Myocyte (in vitro differentiated cells): ENCODE measurements at regions not wholly inside any gene's neighbourhood (a gene's known extent, or its start where the extent isn't known, plus 50 kb on each side); places are given as distances from the start of the nearest gene placed in this dataset.

Source experiments
- DNase-seq: peaks from one replicate; pipeline ENCODE4 v3.0.0-alpha.2; 2012; ENCODE audit warnings: low read depth

DNA sequence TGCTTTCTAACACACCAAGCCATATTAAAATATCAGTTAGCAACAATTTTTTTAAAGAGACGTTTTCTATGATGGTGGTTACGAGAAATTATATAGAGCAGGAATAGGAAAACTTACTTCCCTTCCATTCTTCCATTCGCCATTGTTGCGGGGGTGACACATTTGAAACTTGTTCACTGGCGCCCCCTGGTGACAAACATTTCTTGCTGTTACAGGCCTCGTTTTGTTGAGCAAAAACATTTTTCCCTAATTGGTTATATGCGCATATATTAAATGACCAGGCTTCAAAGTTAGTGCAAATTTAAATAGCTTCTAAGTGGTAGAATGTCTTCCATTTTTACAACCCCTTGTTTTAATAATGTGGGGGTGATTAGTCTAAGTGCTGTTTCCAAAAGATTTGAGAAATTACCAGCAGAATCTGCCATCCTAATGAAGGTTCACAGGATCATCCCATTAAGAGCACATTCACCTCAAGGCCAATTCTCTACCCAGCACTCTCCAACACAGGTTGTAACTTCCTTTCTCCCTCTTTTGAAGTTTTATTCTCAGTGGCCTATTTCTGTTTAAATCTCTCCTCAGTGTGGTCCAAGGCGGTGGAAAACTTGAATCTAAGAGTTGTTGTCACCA, 1124.7 kb downstream of the FLRT2 start:
- DNase-seq, result peak; percentile 76

- DNase-seq, result no peak
These were observed 1122.6 kb downstream of the FLRT2 start for GRCh38 chr14:86652526-86652925.

GRCh38 chr14:86646696-86647690, 1117.0 kb downstream of the FLRT2 start:
- no peak for DNase-seq

DNA sequence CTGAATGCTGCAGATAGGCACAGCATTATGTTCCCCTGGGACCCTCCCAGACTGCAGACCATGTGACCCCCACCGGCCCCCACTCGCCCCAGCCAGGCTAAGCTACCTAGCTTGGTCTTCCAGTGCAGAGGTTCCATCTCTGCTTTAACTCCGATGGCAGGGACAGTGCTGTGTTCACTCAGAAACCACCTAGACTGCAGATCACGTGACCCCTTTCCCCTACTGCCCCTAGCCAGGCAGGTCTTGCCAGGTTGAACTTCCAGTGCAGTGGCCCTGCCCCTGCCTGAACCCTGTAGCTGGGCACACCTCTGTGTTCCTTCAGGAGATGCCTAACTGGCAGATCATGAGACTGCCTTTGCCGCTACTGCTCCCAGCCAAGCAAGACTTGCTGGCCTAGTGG, 1116.2 kb downstream of the FLRT2 start:
- no peak for DNase-seq

DNA sequence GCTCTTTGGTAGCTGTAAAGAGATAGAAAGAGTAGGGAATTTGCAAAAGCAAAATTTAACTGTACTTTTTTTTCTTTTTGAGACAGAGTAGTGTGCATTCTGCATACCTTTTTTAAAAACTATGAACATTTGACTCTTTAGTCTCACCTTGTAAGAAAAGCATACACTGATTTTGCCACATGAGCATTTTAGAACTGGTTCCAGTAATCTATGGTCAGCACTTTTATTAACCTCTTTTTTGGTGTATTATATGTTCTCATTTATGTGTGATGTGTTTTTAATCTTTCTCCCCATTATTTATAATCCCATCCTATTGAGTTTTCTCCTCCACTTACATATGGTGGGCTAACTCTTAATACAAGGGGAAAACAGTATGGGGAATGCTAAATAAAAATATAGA, 1111.4 kb downstream of the FLRT2 start:
- DNase-seq, result no peak

DNA sequence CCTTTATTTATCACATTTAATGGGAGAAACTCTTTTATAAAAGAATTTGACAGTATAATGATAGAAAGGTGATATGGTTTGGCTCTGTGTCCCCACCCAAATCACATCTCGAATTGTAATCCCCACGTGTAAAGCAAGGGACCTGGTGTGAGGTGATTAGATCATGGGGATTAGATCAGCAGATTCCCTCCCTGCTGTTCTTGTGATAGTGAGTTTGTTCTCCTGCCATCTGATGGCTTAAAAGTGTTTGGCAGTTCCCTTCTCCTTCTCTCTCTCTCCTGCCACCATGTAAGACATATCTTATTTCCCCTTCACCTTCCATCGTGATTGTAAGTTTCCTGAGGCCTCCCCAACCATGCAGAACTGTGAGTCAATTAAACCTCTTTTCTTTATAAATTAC, 1110.3 kb downstream of the FLRT2 start:
- DNase-seq, result no peak

- DNase-seq, result no peak
These were observed 1109.7 kb downstream of the FLRT2 start for GRCh38 chr14:86639666-86640065.

- DNase-seq, result peak; percentile 42
These were observed 1109.2 kb downstream of the FLRT2 start for GRCh38 chr14:86639146-86639545.

DNA sequence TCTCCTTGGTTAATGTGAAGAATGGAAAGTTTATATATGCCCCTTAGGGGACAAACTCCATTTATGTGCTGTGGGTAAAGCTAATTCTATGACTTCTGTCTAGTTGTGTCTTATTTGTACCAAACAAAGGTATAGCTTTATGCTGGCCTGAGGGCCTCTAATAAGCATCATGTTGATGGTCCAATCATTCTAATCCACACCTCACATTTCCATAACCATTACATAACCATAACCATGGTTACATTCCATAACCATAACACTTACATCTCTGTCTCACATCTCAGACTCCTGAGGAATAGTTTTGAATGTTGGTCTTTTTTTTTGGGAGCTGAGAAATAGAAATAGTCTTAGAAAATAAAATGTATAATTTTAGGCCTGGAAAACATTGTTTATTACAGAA, 1097.1 kb downstream of the FLRT2 start:
- no peak for DNase-seq

GRCh38 chr14:86626530-86626929, 1096.6 kb downstream of the FLRT2 start:
- DNase-seq, result peak; percentile 52

DNA sequence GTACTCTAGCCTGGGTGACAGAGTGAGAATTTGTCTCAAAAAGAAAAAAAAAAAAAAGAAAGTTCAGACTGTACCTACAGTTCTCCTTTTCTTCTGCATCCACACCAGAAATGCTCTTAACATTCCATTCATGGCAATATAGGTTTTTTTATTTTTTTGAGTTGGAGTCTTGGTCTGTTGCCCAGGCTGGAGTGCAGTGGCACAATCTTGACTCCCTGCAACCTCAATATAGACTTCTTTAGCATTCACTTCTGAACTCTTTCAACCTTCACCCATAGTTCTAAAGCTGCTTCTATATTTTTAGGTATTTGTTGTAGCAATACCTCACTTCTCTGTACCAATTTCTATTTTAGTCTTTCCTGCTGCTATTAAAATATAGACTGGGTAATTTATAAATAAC, 1095.7 kb downstream of the FLRT2 start:
- DNase-seq, result no peak

DNA sequence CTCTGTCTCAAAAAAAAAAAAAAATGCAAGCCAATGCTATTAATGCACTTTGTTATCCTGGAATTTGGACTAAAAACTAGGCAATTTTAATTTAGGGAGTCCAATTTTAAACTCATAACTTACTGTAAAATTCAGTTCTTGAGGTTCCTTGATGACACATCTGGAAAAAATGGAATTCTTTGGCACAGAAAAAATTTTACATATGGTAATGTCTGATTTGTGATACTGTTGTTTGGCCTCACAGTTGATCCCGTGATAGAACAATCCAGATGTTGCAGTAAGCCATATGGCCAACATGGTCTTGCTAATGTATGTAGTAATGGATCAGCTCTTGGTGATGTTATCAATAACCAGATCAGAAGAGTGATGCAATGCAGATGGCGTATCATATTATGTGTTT, 1089.8 kb downstream of the FLRT2 start:
- DNase-seq, result no peak

- DNase-seq, result no peak
These were observed 1083.8 kb downstream of the FLRT2 start for GRCh38 chr14:86613786-86614185.

GRCh38 chr14:86613126-86613525, 1083.2 kb downstream of the FLRT2 start:
- no peak for DNase-seq

GRCh38 chr14:86604561-86604960, 1074.6 kb downstream of the FLRT2 start:
- peak; percentile 90 for DNase-seq

GRCh38 chr14:86602263-86602662, 1072.3 kb downstream of the FLRT2 start:
- no peak for DNase-seq

- DNase-seq, result no peak
These were observed 1071.9 kb downstream of the FLRT2 start for GRCh38 chr14:86601813-86602212.

DNA sequence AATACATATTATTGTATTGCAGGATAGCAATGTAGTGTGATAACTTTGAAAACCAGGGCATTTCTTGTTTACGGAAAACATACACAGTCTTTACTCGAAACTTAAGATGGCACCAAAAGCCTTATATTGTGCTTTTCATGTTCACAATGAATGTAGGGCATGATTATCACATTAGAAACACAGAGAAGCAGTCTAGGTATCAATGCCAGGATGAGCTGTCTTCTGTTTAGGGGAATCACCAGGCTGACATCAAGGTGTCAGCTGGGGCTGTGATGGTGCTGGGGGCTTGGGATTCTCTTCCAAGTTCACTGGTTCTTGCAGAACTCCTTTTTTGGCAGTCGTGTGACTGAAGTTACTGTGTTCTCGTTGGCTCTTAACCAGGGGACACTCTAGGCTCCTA, 1067.3 kb downstream of the FLRT2 start:
- DNase-seq, result no peak

DNA sequence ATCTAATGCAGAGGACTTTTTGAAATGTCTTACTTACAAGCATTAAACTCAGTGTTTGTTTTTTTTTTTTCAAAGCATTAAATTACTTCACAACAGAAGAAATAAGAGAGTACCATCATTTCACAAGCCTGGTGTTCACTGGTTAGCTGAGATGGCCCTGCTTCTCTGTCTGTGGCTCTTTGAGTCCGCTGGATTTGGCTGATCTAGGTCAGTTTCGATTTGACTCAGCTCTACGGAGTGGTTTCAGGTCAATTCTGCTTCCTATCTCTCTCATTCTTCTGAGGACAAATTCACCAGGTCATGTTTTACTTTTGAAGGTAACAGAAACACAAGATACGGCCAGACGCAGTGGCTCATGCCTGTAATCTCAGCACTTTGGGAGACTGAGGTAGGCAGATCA, 1066.1 kb downstream of the FLRT2 start:
- DNase-seq, result no peak

DNA sequence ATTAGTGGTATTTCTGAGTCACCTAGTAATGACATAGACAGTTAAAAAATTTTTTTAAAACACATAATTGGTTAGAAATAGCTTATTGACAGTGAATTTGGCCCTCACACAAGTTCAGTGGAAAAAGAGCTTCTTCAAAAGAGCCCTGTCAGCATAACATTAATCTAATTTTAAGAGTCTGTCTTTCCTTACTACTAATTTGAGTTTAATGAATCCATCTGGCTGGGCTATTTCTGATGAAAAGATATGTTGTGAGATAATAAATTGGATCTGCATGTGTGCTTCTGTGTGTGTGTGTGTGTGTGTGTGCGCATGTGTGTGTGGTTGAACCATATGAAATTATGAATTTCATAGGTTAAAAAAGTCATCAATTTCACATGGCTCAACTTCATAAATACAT, 1045.2 kb downstream of the FLRT2 start:
- DNase-seq, result peak; percentile 15

DNA sequence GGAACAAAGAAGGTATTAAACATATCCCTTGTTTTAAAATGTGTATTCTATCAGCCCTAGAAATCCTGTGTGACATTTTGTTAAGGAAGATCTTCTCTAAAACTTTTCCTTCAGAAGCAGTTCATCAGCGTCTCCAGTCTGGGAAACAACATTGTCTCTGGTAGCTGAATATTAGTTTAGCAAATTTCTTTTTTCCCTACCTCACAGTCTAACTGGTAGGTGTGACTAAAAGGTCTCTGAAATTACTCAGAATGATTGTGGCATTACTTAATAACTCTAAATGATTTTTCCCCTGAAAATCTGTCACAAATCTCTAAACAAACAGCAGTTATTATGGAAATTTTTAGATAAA, 1044.8 kb downstream of the FLRT2 start:
- DNase-seq, result no peak

DNA sequence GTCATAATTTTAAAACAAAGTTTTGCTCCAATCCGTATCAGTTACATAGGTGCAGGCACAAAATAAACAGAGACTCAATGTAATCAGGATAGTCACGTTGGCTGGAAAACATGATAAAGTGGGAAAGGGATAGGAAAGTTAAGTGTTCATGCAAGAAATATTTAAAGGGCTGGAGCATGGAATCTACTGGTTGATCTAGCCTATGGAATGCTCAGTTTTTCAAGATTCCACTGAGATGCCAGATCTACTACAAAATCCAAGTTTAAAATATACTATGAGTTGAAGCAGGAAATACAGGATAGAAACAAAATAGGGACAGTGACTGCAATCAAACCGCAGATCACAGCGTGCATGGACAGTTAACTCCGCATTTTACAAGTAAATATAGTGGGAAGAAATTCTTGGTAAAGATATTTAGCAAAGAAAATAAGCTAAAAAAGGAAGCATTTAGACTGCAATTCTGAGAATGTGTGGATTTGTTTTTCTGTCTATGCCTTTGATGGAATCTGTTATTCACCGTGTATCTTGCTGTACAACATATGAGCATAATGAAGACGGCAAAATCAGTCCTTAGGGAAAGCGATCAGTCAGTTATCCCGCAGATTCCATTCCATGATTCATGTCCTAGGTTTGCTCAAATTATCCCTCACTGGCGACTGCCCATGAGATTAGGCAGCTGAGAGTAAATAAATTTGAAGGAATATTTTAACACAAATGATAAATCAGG, 1044.3 kb downstream of the FLRT2 start:
- DNase-seq, result peak; percentile 74
